IPS-20b (cell line): ENCODE measurements at regions not wholly inside any gene's neighbourhood (a gene's known extent, or its start where the extent isn't known, plus 50 kb on each side); places are given as distances from the start of the nearest gene placed in this dataset.

Experiments
- H3K27ac ChIP-seq: one replicate; pipeline ENCODE4 v1.5.1; 2013; ENCODE audit warnings: low read length
- H3K27me3 ChIP-seq: 2 replicates; pipeline ENCODE4 v1.6.1; 2013; ENCODE audit warnings: mild to moderate bottlenecking, low read length, inconsistent platforms; ENCODE audit not compliant: insufficient read depth
- H3K36me3 ChIP-seq: 2 replicates; pipeline ENCODE4 v1.6.1; 2013; ENCODE audit warnings: low read depth, mild to moderate bottlenecking, inconsistent platforms, low read length, moderate library complexity; ENCODE audit not compliant: insufficient read depth
- H3K4me1 ChIP-seq: 2 replicates; pipeline ENCODE4 v1.6.1; 2013; ENCODE audit warnings: mild to moderate bottlenecking, control low read depth, inconsistent platforms, low read length, moderate library complexity; ENCODE audit not compliant: insufficient read depth
- H3K4me3 ChIP-seq: 2 replicates; pipeline ENCODE4 v1.5.1; 2013; ENCODE audit warnings: mild to moderate bottlenecking, low read length, inconsistent platforms
- H3K9ac ChIP-seq: 2 replicates; pipeline ENCODE4 v1.6.1; 2013; ENCODE audit warnings: low read depth, mild to moderate bottlenecking, inconsistent platforms, low read length, moderate library complexity
- H3K9me3 ChIP-seq: 2 replicates; pipeline ENCODE4 v1.6.1; 2013; ENCODE audit warnings: mild to moderate bottlenecking, low read depth, low read length, inconsistent platforms; ENCODE audit not compliant: insufficient read depth

DNA sequence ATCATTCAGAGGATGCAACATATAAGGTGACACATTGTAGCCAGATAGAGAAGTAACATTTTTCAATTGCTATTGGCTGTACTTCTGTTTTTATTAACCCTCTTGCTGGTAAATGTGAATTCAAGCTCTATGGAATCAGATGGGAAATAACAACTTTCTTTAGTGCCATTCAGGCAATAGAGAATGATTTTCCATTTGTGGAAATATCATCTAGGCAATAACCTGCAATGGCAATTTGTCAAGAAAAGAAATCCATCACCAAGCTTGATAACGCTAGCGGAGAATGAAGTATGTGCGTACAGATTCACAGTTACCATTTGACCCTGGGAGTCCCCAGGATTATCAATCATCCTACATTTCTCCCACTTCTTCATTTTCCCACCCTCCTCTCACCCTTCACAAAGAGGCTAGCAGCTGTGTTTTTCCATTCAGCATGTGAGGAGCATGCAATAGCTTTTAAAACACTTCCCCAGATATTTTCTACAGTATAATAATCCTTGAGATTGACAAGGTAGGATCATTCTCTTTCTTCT, 569.7 kb upstream of the KLF12 start:
- H3K9me3 ChIP-seq, result no peaks in the 10 kb centered on the region

DNA sequence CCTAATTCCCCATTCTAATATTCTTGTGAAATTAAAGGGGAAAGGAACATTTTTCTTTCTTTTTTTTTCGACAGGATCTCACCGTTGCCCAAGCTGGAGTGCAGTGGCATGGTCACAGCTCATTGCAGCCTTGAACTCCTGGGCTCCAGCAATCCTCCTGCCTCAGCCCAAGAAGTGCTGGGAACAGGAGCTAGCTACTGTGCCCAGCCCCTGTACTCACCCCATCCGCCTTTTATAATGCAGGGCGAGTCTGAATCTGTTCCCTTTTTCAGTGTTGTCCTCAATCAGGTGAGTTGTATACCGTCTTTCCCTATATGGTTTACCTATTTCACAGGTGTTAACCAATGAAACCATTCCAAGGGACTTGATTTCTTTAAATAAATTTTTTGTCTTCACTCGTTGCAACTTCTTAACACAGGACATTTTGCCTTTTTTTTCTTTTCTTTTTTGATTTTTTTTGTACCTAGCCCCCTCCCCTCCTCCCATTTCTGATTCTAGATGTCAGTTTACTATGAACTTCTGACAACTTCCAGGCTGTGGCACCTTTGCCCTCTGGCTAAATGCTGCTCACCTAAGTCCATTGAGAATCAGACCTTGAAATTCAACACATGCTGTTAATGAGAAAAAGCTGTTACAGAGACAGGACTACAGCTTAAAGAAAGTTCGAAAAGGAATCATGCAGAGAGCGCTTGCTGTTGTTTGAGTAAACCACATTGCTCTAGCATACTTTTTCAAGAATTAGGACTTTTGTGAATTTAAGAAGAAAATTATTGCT, 562.1 kb upstream of the KLF12 start:
- Histone ChIP-seq H3K27ac (no peak overlapping the region), H3K27me3 (no peaks in the 10 kb centered on the region), H3K9me3 (no peaks in the 10 kb centered on the region), H3K4me1 (peaks cover 17% of the 10 kb centered on the region), H3K4me3 (no peak overlapping the region), H3K9ac (no peak overlapping the region), H3K36me3 (no peaks in the 10 kb centered on the region)

More for the DNA sequence above, 569.7 kb upstream of the KLF12 start:
- H3K9ac ChIP-seq, result no peak overlapping the region
- H3K27me3 ChIP-seq, result no peaks in the 10 kb centered on the region
- H3K4me3 ChIP-seq, result no peak overlapping the region
- H3K4me1 ChIP-seq, result no peaks in the 10 kb centered on the region
- H3K36me3 ChIP-seq, result no peaks in the 10 kb centered on the region
- H3K27ac ChIP-seq, result no peak overlapping the region

- no peak overlapping the region for H3K4me3 ChIP-seq
- no peak overlapping the region for H3K9ac ChIP-seq
- no peak overlapping the region for H3K27ac ChIP-seq
- H3K4me1 ChIP-seq, result peaks cover 17% of the 10 kb centered on the region
- no peaks in the 10 kb centered on the region for H3K27me3 ChIP-seq
- H3K9me3 ChIP-seq, result no peaks in the 10 kb centered on the region
- H3K36me3 ChIP-seq, result no peaks in the 10 kb centered on the region
Observed at GRCh38 chr13:74695021-74695800, 561.0 kb upstream of the KLF12 start.

DNA sequence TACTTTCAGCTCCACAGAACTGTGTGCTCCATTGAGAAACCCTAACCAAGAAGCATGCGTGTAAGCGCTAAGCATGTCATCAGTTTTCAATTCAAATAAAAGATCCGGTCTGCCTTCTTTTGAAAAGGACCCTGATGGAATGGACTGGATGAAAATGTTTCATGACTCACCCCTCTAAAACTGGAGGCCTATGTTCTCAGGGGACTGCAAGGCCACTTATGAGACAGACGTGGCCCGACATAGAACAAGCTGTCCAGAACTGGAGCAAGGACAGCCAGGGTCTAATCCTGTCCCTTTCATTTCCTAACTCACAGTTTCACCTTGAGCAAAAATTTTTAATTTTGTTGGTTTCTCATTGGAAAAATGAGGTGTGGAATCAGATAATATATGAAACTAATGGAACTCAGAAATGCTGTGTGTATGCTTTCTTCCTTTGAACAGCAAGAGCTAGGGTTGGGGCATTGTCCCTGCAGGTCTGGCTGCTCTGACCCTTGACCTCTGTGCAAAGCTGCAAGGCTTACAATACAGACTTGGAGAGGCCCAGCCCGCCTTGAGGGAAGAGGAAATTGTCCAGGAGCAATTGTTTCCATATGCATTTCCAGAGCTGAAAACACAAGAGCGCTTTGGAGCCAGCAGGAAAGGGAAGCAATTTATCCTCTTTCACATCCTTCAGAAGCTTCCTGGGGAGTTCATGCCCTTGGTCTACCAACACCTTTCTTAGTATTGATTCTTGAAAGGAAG, 553.4 kb upstream of the KLF12 start:
- no peak overlapping the region for H3K9ac ChIP-seq
- H3K27me3 ChIP-seq, result no peaks in the 10 kb centered on the region
- 0 out of 2 replicates have a peak, but pooled peaks cover 9% of the 10 kb centered on the region for H3K9me3 ChIP-seq
- H3K4me3 ChIP-seq, result no peak overlapping the region
- H3K36me3 ChIP-seq, result no peaks in the 10 kb centered on the region
- H3K27ac ChIP-seq, result no peak overlapping the region
- H3K4me1 ChIP-seq, result no peaks in the 10 kb centered on the region

GRCh38 chr13:74683411-74683810, 549.2 kb upstream of the KLF12 start:
- Histone ChIP-seq H3K4me3 (no peak overlapping the region), H3K4me1 (no peaks in the 10 kb centered on the region)

GRCh38 chr13:74682746-74683145, 548.5 kb upstream of the KLF12 start:
- H3K27ac ChIP-seq, result no peak overlapping the region
- no peak overlapping the region for H3K4me3 ChIP-seq
- H3K27me3 ChIP-seq, result no peaks in the 10 kb centered on the region
- 0 out of 2 replicates have a peak, but pooled peaks cover 9% of the 10 kb centered on the region for H3K9me3 ChIP-seq
- H3K4me1 ChIP-seq, result no peaks in the 10 kb centered on the region
- H3K9ac ChIP-seq, result no peak overlapping the region
- no peaks in the 10 kb centered on the region for H3K36me3 ChIP-seq

More at GRCh38 chr13:74683411-74683810, 549.2 kb upstream of the KLF12 start:
- no peak overlapping the region for H3K27ac ChIP-seq
- 0 out of 2 replicates have a peak, but pooled peaks cover 9% of the 10 kb centered on the region for H3K9me3 ChIP-seq
- no peaks in the 10 kb centered on the region for H3K36me3 ChIP-seq
- H3K9ac ChIP-seq, result no peak overlapping the region
- no peaks in the 10 kb centered on the region for H3K27me3 ChIP-seq

- 0 out of 2 replicates have a peak, but pooled peaks cover 9% of the 10 kb centered on the region for H3K9me3 ChIP-seq
- H3K27ac ChIP-seq, result no peak overlapping the region
- no peak overlapping the region for H3K9ac ChIP-seq
- H3K27me3 ChIP-seq, result no peaks in the 10 kb centered on the region
- H3K36me3 ChIP-seq, result no peaks in the 10 kb centered on the region
- no peak overlapping the region for H3K4me3 ChIP-seq
- no peaks in the 10 kb centered on the region for H3K4me1 ChIP-seq
Observed at GRCh38 chr13:74681891-74682290, 547.7 kb upstream of the KLF12 start.

DNA sequence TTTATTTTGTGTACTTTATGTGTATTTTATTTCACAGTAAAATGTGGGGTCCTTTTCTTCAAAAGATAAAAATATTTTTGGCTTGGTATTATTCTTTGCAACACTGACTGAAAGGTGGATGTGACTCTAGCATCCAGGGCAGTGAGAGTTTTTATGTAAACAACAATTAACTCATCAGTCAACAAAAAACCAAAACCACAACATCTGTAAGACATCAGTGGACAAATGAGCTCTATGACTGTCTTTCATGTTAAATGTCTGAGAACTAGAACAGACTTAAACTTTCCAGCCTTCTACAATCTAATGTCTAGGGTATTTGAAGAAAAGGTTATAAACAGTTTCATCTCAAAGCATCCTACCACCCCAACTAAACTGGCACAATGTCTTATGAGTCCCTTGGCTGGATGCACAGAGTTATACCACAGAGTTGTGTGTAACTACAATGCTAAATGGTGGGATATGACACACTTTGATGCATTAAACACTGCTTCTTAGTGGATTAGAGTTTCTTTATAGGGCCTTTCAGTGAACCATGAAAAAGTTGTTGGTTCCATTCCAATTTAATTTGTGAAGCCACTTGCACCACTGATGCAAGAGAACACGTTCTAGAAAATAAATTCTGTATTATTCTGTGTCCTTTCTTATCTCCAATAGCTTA, 544.2 kb upstream of the KLF12 start:
- Histone ChIP-seq H3K4me3 (no peak overlapping the region), H3K36me3 (no peaks in the 10 kb centered on the region), H3K9ac (no peak overlapping the region), H3K9me3 (no peaks in the 10 kb centered on the region), H3K27ac (no peak overlapping the region), H3K27me3 (no peaks in the 10 kb centered on the region), H3K4me1 (no peaks in the 10 kb centered on the region)

GRCh38 chr13:74675972-74676371, 541.8 kb upstream of the KLF12 start:
- Histone ChIP-seq H3K27ac (no peak overlapping the region), H3K4me1 (no peaks in the 10 kb centered on the region), H3K27me3 (no peaks in the 10 kb centered on the region), H3K9ac (no peak overlapping the region), H3K4me3 (no peak overlapping the region), H3K9me3 (no peaks in the 10 kb centered on the region), H3K36me3 (no peaks in the 10 kb centered on the region)

- H3K27ac ChIP-seq, result no peak overlapping the region
- H3K27me3 ChIP-seq, result no peaks in the 10 kb centered on the region
- H3K4me1 ChIP-seq, result no peaks in the 10 kb centered on the region
- no peak overlapping the region for H3K4me3 ChIP-seq
- H3K36me3 ChIP-seq, result no peaks in the 10 kb centered on the region
- no peak overlapping the region for H3K9ac ChIP-seq
- no peaks in the 10 kb centered on the region for H3K9me3 ChIP-seq
Observed at GRCh38 chr13:74675182-74675581, 541.0 kb upstream of the KLF12 start.

- H3K9ac ChIP-seq, result no peak overlapping the region
- H3K4me3 ChIP-seq, result no peak overlapping the region
- no peaks in the 10 kb centered on the region for H3K4me1 ChIP-seq
- H3K36me3 ChIP-seq, result no peaks in the 10 kb centered on the region
- H3K27me3 ChIP-seq, result no peaks in the 10 kb centered on the region
- H3K9me3 ChIP-seq, result no peaks in the 10 kb centered on the region
- no peak overlapping the region for H3K27ac ChIP-seq
Observed at GRCh38 chr13:74674720-74675119, 540.5 kb upstream of the KLF12 start.
